GM19239 (cell line): ENCODE measurements at regions not wholly inside any gene's neighbourhood (a gene's known extent, or its start where the extent isn't known, plus 50 kb on each side); places are given as distances from the start of the nearest gene placed in this dataset.

Experiments
- DNase-seq: peaks from one replicate; pipeline ENCODE4 v3.0.0; 2011; ENCODE audit warnings: low spot score; ENCODE audit not compliant: insufficient read length
- FAIRE-seq: peaks from 2 replicates; lab custom pipeline; 2011; peaks lifted over from hg19 to GRCh38; lab: Jason Lieb, UNC

DNA sequence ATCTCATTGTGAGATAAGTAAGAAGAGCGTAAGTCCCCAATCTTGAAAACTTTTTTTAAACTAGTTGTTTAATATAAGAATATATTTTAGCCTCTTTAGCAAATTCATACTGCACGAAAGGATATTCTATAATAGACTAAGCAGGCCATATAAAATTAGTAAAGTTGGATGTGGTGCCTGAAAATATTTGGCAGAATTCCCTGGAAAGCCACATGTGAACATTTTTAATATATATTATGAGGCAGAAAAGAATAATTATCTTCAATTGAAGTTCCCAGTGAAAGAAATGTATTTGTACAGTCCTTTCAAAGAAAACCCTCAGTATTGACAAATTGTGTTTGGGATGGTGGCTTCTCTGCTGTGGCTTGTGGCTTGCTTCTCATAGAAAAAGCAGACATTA lies 237.5 kb upstream of the JAG1 start:
- no peak for FAIRE-seq

GRCh38 chr20:10915815-10916214 lies 242.0 kb upstream of the JAG1 start:
- FAIRE-seq (no peak), DNase-seq (no peak)

More for the DNA sequence above, 237.5 kb upstream of the JAG1 start:
- DNase-seq, result no peak

- FAIRE-seq (no peak), DNase-seq (no peak)
Measured at GRCh38 chr20:10916312-10916711, 242.5 kb upstream of the JAG1 start.

- DNase-seq, result no peak
- no peak for FAIRE-seq
Measured at GRCh38 chr20:10917826-10918225, 244.0 kb upstream of the JAG1 start.

- FAIRE-seq (no peak), DNase-seq (no peak)
Measured at GRCh38 chr20:10919396-10920140, 245.8 kb upstream of the JAG1 start.

- FAIRE-seq (no peak), DNase-seq (no peak)
Measured at GRCh38 chr20:10920396-10920795, 246.6 kb upstream of the JAG1 start.

- DNase-seq (no peak), FAIRE-seq (no peak)
Measured at GRCh38 chr20:10921491-10922010, 247.8 kb upstream of the JAG1 start.

GRCh38 chr20:10922506-10922905 lies 248.7 kb upstream of the JAG1 start:
- no peak for DNase-seq
- FAIRE-seq, result no peak

DNA sequence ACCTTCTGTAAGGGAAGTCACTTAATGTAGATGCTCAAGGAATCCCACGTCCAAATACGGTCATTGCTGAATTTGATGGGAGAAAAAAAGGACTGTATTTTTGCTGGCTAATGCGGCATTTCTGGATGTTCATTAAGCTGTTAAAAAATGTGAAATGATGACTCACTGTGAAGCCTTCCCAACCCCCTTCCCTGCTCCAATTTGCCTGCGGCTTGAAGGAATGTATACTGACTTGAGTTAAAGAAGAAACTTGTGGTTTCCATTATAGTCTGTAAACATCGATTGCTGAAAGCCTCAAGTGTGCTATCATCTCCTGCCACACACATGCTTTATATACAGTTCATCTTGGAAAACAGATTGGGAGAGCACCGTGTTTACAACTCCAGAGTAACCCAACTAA lies 249.1 kb upstream of the JAG1 start:
- no peak for DNase-seq
- FAIRE-seq, result no peak

- FAIRE-seq (no peak), DNase-seq (no peak)
Measured at GRCh38 chr20:10924644-10925201, 250.9 kb upstream of the JAG1 start.

DNA sequence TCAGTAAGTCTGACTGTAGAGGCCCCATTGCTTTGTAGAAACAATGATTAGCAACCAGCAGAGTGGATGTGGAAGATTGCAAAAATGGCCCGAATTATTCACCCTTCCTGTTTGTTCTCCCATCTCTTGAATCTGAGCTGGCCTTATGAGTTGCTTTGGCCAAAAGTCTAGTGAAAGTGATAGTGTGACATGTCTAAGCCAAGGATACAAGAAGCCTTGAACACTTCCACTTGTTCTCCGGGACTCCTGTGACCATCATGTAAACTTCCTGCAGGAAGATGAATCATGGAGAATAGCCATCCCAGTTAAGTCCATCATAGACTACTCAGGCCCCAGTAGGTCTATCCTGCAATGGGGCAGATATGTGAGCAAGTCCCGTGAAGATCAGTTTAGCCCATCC lies 252.0 kb upstream of the JAG1 start:
- DNase-seq, result no peak
- FAIRE-seq, result no peak

- FAIRE-seq, result no peak
- no peak for DNase-seq
Measured at GRCh38 chr20:10927011-10927583, 253.3 kb upstream of the JAG1 start.

DNA sequence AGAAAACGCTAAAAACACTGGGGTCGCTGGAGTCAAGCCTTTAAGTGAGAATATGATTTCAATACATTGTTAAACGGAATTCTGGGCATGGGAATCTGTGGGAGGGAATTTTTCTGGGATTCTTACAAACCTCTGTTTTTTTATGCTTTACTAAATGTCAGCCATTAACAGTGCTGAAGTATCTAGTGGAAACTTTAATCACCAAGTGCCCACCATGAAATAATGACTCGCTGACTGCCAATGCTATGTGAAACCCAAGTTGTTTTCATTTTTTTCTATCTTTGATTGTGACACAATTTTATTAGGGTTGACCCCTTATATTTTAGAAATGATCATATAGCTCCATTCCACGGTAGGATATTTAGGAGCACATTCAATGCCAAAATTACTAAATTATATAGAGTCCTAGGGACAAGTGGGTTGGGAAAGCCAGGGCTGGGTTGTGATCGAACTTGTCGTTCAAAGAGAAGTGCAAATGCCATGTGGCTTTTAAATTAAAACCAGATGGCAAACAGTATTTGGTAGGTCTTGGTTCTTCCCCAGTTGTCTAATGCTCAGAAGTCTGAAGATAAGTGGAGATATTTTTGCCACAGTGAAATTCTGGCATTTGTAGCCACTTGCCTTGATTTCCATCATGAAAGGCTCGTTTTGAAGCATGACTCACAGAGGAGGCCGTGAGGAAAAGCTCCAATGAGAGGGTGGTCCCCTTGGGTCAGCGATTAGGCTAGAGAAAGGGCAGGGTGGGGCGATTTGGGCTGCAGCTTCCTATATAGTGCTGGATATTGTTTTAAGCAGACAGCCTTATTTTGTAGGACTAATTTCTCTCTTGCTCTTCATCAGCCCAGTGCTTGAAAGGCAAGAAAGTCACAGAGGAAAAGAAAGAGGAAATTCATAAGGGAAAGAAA lies 254.4 kb upstream of the JAG1 start:
- FAIRE-seq (no peak), DNase-seq (no peak)

DNA sequence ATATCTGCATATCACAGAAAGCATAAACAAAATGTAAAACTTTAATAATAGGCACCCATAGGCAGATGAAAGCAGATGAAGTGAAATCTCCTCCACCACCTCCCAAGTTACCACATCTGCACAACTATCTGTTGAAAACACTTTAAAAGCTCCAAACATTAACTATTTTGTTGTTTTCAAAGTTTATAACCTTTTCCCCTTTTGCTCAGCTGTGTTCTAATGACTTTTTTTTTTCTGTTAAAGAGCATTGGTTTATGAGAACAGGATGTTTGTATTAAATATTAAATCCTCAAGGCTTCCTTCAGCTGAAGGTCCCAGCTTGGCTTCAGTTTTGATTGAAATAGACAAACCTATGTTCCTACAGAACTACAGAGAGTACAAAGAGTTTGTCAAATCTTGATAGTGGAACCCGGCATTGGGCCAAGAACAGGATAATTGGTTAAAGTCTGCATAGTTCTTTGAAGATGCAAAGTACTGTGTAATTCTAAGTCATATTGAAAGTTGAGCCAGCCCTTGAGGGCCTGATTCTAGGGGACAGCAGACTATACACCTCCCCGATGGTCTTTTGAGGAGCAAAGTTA lies 255.1 kb upstream of the JAG1 start:
- FAIRE-seq (no peak), DNase-seq (no peak)

- FAIRE-seq (no peak), DNase-seq (no peak)
Measured at GRCh38 chr20:10935658-10936402, 262.0 kb upstream of the JAG1 start.

- DNase-seq, result no peak
- no peak for FAIRE-seq
Measured at GRCh38 chr20:10936786-10937185, 263.0 kb upstream of the JAG1 start.

GRCh38 chr20:10939331-10939941 lies 265.6 kb upstream of the JAG1 start:
- no peak for DNase-seq
- FAIRE-seq, result no peak

- DNase-seq (peak; percentile 16), FAIRE-seq (peak; percentile 83)
Measured at GRCh38 chr20:10940941-10941340, 267.1 kb upstream of the JAG1 start.

GRCh38 chr20:10943686-10944265 lies 270.0 kb upstream of the JAG1 start:
- no peak for DNase-seq
- no peak for FAIRE-seq
